ENCODE measurements at regions not wholly inside any gene's neighbourhood (a gene's known extent, or its start where the extent isn't known, plus 50 kb on each side); places are given as distances from the start of the nearest gene placed in this dataset.

DNA sequence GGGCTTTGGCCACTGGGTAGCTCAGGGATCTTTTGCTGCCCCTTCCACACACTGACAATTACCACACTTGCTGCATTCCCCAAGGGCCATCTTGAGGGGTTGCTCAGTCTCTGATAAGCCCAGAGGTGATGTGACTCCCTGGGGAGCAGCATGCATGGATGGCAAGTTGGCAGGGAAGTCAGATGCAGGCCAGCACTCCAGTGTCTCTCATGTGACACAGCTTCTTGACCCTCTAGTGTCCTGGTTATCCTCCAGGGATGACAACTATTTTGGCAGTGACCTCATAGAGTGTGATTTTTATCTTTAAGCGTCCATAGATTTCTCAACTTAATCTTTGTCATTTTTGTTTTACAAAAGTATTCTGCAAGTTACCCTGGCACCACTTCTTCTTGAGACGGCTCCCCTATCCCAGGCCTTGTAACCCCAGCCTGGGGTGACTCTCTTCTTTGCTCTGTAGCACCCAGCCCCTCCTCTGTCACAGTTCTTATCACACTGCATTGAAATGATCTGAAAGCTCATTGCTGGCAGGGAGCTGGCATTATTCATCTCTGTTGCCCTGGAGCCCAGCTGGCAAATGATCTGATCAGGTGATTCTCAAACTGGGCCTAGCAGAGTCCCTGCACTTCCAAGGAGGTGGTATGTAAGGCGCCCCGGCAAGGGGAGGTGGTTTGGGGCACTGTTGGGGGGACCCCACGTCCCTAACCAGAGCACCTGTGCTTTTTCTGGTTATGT, 72.6 kb downstream of the TENT5C start:
- DNase-seq, result no peak

DNA sequence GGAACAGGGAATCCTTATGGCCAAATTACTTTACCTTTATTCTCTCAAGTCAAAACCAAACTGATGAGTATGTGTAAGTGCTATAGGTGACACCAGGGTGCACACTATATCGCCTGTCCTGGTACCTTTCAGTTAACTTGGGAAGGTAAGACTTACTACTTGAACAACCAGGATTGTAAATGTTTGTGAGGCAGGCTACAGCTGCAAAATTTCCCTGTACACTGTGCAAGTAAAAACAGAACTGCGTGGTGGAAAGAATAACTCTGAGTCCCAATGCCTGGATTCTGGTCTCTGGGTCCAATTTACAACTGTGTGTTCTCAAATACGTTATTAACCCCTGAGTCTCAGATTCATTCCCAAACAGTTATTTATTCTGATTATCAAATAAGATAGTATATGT, 73.5 kb downstream of the TENT5C start:
- no peak for DNase-seq

DNA sequence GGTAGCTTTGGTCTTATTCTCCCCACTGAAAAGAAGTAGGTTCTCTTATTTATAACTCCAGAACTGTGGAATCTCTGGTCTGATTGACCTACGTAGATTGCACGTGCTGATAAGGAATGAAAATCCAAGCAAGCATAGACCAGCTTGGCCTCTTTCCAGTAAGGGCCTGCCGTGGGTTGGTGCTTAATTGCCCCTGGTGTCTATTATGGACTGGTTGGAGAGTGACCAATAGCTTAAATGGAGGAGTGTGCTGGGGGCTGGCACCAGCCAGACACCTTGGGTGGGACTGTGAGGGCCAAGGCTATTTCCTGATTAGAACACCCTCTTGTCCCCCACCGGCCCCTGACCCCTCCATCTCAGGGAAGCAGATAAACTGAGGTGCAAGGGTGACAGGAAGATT, 74.0 kb downstream of the TENT5C start:
- DNase-seq, result no peak

DNA sequence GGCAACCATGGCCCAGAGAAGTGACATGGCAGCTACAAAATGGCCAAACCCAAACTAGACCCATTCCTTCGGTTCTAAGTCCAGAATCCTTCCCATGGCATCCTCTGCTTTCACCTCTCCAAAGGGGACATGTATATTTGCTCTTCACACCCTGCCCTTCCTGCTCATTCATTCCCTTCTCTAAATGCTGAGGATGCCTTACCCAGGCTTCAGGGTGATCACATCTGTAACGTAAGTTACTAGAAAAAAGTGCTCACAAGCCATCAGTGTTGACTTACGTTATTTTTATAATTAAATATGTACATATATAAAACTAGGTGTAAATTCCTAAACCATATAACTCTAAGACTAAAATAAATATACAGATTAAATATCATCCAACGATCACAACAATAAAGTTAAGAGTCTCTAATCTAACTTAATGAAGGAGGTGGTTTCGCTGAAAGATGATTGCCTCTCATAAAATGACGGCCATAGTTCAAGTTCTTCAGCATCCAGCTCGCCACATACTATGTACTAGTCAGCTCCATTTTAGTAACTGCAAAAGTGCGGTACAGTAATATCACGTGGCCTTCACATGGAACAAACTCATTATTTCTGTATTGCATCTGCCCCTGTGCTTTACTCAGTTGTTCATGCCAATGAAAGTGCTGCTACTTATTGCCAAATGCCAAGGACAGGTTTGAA, 74.6 kb downstream of the TENT5C start:
- no peak for DNase-seq

DNA sequence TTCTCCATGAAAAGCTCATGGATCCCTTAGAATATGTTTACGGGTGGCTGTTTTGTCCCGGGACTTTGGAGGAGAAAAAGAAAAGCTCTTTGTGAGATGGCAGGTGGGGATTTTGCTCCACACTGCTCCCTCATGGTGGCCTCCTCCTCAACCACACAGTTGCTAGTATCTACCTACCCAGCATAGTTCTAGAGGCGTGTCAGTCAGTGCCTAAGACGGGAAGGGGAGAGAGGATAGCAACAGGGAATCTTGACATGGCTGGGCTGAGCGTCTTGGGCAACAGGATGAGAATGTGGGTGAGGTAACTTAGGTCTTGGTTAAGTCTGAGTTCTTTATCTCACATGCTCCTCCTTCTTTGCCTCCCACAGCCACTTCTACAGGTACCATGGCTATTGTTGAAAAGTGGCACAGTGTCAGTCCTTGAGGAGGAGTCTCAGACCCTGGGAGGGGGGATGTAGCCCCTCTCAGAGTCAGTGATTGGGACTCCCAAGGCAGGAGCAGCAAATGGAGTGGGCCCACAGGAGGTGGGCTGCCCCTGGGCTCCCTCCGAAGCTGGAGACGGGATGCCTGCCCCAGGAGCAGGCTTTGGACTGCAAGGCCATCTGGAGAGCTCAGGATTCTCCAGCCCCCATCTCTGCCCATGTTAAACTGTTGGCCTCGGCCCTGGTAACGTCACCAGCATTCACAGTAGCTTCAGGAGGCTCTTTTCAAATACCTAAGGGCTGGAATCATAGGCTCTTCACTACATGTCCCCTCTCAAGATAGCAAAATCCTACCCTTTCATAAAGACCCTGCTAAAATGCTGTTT, 75.4 kb downstream of the TENT5C start:
- no peak for DNase-seq

DNA sequence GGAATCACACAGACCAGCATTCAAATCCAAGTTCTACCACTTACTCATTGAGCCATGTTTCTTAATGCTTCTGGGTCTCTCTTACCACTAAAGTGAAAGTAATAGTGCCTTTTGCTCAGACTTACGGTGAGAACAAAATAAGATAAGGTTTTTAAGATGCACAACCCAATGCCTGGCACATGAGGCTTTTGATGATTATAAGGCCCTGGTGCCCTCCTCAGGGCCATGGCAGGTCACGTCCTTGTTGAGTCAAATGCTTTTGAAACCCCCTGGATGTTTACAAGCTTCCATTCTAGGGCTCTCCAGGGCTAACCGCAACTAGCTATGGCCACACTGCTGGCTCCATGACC, 76.0 kb downstream of the TENT5C start:
- DNase-seq, result no peak

DNA sequence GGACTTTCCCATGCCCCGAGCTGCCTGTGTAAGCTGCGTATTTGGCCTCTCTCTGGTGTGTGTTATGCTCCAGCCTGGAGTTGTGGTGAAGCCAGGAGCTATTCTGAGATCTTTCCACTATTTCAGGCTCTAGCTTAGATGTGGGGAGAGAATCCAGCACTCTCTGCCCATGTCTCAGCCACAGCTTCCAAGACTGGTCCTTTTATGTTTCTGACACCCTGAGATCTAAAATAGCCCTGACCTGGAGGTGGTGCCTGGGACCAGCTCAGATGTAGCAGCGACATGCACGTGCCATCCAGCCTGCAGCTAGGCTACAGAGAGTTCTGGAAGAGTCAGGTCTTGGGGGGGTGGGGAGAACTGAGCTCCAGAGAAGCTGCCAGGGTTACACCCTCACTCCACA, 76.5 kb downstream of the TENT5C start:
- DNase-seq, result no peak

DNA sequence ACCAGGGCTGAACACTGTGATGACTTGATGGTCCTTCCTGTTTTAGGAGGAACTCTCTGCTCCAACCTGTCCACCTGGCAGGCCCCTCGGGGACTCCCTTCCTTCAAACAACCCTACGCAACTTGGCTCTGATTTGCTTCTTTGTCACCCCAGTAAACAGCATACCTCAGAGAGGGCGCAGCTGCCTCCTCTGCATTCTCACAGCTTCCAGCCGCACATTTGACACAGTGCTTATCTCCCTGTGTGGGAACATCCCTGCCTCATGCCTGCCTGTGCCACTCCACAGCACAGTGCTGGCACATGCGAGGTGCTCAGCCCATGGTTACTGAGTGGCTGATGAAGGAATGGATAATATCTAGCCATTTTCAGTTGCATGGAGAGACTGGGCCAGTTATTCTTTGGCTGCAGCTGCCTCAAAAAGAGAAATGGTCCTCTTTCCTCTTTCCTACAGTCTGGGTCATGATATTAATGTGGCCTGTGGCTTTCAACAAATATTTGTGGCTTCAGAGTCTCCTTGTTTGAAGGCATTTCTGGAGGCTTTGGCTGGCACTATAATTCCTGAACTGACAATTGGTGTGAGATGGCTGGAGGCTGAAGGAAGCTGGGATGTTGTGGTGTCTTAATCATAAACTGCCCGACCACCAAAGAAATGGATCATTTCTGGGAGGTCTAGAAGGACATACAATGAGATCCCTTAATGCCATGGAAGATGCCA, 77.9 kb downstream of the TENT5C start:
- DNase-seq, result no peak

DNA sequence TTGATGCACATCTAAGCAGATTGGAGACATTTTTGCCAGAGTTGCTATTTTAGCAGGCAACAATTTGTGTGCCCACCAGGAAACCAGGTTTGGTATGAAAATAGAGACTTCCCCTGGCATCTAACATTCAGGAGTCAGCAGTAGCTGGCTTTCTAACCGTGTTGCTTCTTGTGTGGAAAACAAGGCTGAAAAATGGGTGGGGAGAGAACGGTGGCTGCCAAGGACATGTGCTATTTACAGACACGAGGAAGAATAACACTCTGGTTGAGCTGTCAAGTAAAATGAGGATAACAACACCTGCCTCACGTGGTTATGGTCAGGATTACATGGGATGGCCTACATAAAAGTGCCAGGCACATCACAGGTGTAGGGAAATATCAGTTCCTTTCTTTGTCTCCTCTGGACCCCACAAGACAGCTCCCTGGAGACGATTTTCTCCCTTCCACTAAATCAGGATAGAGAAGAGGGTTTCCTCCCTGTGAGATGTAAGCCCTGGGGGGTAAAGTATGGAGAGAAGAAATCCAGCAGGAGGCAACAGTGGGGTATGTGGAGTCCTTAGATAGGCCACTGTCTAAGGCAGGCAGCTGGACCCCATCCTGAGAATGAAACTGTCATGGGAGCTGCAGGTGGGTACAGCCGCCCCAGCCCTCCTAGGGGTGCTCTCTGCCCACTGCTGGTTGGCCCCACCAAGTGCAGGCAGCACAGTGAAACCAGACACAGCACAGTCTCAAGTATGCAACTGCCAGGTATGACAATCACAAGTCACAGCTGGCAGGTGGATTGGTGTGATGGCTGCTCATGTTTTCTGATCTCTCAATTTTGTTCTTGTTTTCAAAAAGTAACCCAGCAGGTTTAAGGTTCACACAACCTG, 80.3 kb downstream of the TENT5C start:
- no peak for DNase-seq

DNA sequence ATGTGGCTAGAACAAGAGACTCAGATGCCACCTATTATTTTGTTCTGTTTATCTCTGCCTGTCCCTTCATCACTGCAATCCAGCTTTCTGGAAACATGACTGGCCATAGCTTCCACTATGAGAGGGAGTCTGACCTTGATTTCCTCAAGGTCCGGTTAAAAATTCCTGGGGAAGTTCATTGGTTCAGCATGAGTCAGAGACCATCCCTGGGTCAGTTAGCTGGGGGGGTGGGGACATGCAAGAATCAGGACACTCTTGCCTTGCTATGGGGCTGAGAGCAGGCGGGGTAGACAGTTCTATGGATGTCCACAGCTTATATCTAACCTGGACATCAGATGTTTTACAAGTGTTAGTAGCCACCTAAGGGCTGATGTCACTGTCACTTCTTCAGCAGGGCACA, 81.1 kb downstream of the TENT5C start:
- DNase-seq, result no peak

DNA sequence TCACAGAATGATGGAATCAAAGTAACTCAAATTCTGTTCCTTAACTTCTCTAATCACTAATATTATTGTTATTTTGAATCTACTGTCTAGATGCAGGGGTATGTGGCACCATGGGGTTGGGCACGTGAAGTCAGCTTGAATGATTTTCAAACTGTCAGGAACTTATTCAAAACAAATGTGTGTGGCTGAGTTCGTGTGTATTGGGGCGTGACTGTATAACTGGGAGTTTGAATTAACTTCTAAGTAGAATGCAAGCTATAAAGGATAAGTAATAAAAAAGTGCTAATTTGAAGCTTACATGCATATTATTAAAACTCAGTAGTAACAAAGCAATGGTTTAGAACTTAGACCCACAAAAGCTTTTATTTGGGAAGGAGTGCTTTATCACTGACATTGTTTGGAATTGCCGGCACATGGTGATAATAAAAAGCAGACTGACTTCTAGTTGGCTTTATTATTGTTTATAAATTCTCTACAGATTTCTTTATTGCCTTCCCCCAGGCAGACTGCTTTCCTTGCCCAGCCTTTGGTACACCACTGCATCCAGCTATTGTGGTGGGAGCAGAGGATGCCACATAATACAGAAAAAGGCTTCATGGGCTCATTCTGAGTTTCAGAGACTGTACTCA, 84.3 kb downstream of the TENT5C start:
- no peak for DNase-seq

DNA sequence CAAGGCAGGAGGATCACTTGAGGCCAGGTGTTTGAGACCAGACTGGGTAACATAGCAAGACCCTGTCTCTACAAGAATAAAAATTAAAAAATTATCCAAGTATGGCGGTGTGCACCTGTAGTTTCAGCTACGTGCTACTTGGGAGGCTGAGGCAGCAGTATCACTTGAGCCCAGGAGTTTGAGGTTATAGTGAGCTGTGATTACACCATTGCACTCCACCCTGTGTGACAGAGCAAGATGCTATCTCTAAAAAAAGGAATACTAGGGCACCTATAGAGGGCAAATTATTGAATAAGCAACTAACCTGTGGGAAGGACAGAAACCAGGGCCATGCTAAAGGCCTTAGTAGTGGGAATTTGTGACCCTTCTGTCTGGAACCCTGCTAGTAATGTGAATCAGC, 86.1 kb downstream of the TENT5C start:
- DNase-seq, result no peak

DNA sequence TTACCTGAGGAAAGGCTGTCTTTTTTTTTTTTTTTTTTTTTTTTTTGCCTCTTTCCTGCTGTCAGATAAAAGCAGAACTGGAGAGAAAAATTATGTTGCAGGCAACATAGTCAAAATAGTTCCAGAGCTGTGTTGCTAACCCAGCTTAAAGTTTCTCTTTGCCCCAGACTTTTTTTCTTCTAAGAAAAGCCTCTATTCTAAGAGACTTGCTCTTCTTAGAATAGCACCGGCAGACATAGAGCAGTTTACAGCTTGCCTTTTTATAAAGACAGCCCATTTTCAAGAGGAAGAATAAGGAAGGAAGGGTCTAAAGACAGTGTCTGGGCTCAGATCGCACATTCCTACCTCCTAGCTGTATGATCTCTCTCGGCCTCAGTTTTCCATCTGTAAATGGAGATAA, 88.7 kb downstream of the TENT5C start:
- no peak for DNase-seq

DNA sequence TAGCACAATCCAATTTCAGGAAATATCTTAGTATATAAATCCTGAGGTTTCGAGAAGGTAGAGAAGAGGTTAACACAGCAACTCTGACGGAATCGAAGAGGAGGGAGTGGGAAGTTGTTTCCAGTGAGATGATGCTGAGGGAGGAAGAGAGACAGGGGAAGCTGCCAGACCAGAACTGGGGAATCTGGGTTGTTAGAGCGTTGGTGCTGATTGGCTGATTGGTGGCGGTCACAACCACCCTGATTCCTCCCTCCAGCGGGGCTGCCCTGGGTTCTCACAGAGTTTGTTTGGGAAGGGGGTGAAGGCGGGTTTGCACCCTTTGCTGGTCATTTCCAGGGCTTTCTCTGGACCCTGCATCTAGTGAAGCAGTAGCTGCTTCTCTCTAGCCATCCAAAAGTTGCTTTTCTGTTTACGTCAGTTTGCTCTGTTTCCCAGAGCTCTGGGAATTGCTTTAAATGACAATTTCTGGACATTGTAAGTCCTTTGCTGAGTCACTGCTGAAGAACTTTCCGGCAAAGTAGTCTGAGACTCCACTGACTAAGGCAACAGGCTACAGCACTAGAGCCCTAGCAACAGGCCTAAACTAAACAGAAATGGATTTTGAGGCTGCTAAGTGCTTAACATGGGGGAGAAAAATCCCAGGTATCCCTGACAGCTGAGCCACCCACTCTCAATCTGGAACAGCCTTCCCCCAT, 90.1 kb downstream of the TENT5C start:
- no peak for DNase-seq

DNA sequence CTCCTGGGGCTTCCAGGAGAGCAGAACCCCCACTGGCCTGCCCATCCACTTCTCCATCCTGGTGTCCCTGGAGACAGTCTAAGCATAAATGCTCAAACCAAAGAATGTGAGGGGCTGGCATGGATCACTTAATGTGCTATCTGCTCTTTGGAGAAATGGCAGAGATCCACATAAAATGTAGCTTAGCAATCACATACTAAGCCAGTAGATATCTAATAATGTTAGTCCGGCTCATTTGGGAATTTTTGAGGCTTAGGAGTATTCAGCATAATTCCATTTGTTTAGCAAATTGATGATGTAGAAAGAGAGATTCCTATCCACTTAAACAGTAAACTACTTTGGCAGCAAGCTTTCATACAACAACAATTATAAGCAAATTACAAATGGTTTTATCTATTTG, 90.7 kb downstream of the TENT5C start:
- DNase-seq, result no peak

DNA sequence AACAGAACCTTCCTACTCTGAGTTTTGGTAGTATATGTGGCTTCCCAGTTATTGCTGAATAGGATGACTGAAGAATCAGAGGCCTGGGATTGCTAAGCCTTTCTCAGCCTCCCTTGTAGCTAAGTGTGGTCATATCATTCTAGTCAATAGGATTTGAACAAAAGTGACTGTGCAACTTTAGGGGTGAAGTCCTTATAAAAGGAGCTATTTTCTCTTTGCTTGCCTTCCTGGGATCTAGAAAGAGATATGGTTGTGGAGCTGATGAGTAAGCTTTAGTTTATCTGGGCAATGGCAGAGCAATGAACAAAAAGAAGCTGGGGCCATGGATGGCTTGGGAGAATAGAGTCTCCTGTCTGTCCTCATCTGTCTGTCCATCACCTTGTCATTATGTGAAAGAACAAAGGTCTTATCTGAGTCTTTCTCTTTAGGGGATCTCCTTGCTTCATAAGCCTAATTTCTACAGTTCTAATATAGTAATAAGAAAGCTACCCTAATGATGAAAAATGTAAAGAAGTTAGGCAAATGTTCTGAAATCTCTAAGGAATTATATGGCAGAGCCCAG, 91.5 kb downstream of the TENT5C start:
- no peak for DNase-seq

DNA sequence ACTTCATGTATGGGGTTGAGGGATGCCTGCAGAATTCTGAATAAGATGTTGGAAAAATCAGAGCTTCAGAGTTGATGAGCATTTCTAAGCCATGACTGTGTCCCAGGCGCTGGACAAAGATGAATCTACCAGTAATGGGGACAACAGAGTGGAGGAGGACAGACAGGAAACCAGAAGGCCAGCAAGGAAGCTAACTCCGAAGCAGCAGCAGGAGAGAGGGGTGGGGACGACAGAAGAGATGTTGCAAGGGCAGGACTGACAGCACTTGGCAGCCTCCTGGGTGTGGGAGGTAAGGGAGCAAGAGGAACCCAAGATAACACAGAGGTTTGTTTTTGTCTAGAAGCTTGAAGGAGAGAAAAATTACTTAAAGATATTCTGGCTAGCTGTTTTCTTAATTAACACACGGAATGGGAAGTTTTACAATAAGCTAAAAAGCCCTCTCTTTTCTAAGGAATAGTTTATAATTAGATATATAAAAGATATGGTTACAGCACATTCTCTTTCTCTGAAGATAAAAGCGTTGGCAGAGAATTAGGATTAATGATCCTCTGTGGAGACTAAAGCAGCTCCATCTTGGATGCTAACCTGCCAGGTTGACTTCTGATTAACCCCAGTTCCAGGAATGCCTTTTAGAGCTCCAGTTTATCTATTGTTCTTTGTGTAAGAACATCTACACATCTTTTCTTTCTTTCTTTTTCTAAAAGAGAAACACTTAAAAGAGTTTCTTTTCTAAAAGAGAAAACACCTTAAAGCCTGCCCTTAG, 92.7 kb downstream of the TENT5C start:
- DNase-seq, result no peak

DNA sequence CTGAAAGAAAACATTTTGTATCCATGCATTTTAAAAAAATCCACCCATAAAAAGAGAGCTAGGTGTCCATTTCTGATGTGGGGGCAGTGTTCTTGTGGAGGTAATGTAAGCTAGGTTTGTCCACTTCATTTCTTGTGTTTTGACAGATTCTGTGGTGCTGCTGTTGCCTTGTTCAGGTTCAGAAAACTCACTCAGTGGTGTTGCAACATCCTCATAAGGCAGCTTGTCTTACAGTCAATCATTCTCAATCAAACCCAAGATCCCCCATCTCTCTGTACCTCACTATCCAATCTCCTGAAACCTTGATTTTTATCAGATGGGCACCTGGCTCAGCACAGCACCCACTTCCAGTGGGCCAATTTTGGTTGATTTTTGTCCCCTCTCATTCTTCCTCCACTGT, 94.1 kb downstream of the TENT5C start:
- DNase-seq, result no peak

DNA sequence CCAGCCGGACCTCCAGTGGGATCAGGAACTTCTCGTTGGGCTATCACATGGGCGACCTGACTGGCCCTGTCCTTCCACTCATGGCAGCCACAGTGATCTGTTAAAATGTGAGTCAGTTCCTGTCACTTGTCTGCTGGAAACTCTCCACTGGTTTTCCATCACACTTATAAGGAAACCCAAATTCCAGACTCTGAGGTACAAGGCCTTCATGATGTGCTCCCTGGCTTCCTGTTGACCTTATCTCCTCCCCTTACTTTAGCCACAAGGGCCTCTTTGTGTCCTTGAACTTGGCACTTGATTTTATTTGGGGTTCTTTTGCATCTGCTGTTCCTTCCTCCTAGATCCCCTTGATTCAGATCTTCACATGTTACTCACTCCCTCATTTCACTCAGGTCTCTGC, 96.8 kb downstream of the TENT5C start:
- DNase-seq, result no peak

DNA sequence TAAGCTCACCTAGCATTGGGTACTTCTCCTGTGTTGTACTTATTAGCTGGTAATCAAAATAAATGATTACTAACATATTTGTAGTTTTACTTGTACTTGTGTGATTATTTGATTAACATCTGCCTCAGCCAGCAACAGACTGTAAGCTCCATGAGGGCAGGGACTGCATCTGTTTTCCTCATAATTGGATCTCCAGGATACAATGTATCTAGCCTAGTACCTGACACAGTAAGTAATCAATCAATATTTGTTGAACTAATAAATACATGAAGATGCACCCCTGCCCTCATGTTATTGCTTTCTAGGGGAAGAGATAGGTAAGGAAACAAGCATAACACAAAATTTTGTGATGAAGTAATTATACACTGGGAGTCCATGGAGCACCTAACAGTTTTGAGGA, 101.5 kb downstream of the TENT5C start:
- no peak for DNase-seq

Data from COR-L47 (cell line).